MCF 10A (cell line): ENCODE measurements at regions not wholly inside any gene's neighbourhood (a gene's known extent, or its start where the extent isn't known, plus 50 kb on each side); places are given as distances from the start of the nearest gene placed in this dataset.

Experiments used
- BruUV-seq: library from RNA; stranded (reverse); fragments of 400-500 nt; replicated peaks from 2 replicates; lab custom pipeline; 2021; lab: Mats Ljungman, UMichigan
- CTCF ChIA-PET: fragments of 300-600 bp; sonication (Branson Sonifier 250); formaldehyde crosslinking; extraction: SDS; loops from one replicate; lab custom pipeline; 2021; ENCODE audit warnings: antibody characterized with exemption, inconsistent platforms; lab: Yijun Ruan, JAX
- POLR2A ChIA-PET: fragments of 300-600, 350-650 bp; sonication (Branson Sonifier 250); formaldehyde crosslinking; extraction: SDS; loops from one replicate; lab custom pipeline; 2020; ENCODE audit warnings: antibody characterized with exemption, inconsistent platforms; lab: Yijun Ruan, JAX
- DNase-seq: peaks from one replicate; pipeline ENCODE4 v3.0.0-alpha.2; 2018; ENCODE audit not compliant: unreplicated experiment
- H3K27ac Mint-ChIP-seq: one replicate; pipeline ENCODE4 v1.8.0; 2022; ENCODE audit warnings: mild to moderate bottlenecking, low read depth, mixed read lengths; ENCODE audit not compliant: unreplicated experiment
- H3K27me3 Mint-ChIP-seq: one replicate; pipeline ENCODE4 v1.8.0; 2022; ENCODE audit warnings: mixed read lengths; ENCODE audit not compliant: insufficient read depth, unreplicated experiment
- H3K36me3 Mint-ChIP-seq: one replicate; pipeline ENCODE4 v1.8.0; 2022; ENCODE audit warnings: mild to moderate bottlenecking, moderate library complexity, mixed read lengths; ENCODE audit not compliant: insufficient read depth, unreplicated experiment
- H3K4me1 Mint-ChIP-seq: one replicate; pipeline ENCODE4 v1.8.0; 2022; ENCODE audit warnings: mixed read lengths; ENCODE audit not compliant: insufficient read depth, unreplicated experiment
- H3K4me3 Mint-ChIP-seq: one replicate; pipeline ENCODE4 v1.8.0; 2022; ENCODE audit warnings: mild to moderate bottlenecking, moderate library complexity, mixed read lengths; ENCODE audit not compliant: unreplicated experiment
- H3K9me3 Mint-ChIP-seq: one replicate; pipeline ENCODE4 v1.8.0; 2022; ENCODE audit warnings: mixed read lengths; ENCODE audit not compliant: unreplicated experiment
- CTCF ChIP-seq: fragments of 200-600 bp; IDR thresholded peaks from one replicate; pipeline ENCODE4 v1.8.0; 2022; ENCODE audit warnings: antibody characterized with exemption, mild to moderate bottlenecking; ENCODE audit not compliant: unreplicated experiment
- intact Hi-C: fragments of 100-400 bp; cut with micrococcal nuclease; formaldehyde crosslinking; loops from 2 replicates; pipeline ENCODE4 v1.14.1; 2022

DNA sequence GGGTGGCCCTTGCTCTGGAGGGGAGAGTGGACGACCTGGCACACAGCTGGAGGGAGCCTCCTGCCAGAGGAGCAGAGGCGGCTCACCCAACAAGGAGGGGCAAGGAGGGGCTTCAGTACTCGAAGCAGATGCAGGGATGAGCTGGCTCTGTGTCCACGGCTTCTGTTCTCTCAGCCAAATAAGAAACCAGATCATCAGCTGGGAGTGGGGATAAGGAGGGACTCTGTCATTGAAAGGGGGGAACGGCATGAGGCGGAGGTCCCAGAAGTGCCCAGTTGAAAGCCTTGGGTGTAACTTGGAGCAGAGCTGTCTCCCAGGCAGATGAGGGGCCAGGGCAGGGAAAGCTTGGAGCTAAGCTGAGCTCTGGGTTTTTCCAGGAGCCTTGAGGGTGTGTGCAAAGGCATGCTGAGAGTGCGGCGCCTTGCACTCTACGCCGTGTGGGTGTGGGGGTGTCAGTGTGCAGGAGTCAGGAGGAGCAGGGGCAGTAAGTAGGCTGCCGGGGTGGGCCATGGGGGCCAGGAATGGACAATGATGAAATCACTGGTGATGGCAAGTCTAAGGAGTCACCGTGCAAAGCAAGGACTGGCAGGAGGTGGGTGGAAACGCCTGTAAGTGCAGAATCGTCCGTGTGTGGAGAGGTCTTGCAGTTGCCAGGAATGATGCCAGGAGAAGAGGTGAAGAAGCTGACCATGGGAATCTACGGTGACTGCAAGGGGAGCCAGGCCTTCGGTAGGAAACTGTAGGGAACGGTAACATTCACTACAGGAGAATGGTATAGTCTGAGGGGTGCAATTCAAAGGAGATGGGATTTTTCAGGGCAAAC lies 85.4 kb upstream of the FOXQ1 start:
- POLR2A ChIA-PET: no interaction called here
- CTCF ChIA-PET: interaction anchor here (0.6 kb wide), 2 partner anchors 44 to 109 kb away, joined by 3 read pairs; no protein-coding TSS in a partner anchor
- TF ChIP-seq CTCF: no peak
- Mint-ChIP-seq H3K36me3 (peaks cover 11% of the 10 kb centered on the region), H3K4me1 (peaks cover 12% of the 10 kb centered on the region), H3K9me3 (no peaks in the 10 kb centered on the region), H3K4me3 (no peak overlapping the region), H3K27me3 (no peaks in the 10 kb centered on the region), H3K27ac (no peak overlapping the region)
- intact Hi-C loops: no loop called here
- DNase-seq: no peak
- no TSS peak for BruUV-seq

DNA sequence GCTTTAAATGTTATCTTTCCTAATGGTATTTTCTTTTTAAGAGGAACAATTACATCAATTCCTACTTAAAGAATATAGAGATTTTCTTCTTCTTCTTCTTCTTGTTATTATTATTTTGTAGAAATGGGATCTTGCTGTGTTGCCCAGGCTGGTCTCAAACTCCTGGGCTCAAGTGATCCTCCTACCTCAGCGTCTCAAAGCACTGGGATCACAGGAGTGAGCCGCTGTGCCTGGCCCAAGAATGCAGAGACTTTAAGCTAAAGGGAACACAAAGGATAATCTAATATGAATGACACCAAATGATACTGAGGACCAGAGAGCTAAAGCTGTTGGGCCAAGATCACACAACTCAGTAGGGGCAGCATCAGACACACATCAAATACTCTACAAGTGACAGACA lies 87.4 kb upstream of the FOXQ1 start:
- peaks cover 11% of the 10 kb centered on the region for H3K36me3 Mint-ChIP-seq
- no peak overlapping the region for H3K27ac Mint-ChIP-seq
- ChIA-PET CTCF (no interaction called here), POLR2A (no interaction called here)
- H3K4me1 Mint-ChIP-seq: peaks cover 12% of the 10 kb centered on the region
- no peak for TF ChIP-seq CTCF
- no peaks in the 10 kb centered on the region for H3K9me3 Mint-ChIP-seq
- intact Hi-C loops: no loop called here
- BruUV-seq: no TSS peak
- no peak for DNase-seq
- no peaks in the 10 kb centered on the region for H3K27me3 Mint-ChIP-seq
- no peak overlapping the region for H3K4me3 Mint-ChIP-seq

DNA sequence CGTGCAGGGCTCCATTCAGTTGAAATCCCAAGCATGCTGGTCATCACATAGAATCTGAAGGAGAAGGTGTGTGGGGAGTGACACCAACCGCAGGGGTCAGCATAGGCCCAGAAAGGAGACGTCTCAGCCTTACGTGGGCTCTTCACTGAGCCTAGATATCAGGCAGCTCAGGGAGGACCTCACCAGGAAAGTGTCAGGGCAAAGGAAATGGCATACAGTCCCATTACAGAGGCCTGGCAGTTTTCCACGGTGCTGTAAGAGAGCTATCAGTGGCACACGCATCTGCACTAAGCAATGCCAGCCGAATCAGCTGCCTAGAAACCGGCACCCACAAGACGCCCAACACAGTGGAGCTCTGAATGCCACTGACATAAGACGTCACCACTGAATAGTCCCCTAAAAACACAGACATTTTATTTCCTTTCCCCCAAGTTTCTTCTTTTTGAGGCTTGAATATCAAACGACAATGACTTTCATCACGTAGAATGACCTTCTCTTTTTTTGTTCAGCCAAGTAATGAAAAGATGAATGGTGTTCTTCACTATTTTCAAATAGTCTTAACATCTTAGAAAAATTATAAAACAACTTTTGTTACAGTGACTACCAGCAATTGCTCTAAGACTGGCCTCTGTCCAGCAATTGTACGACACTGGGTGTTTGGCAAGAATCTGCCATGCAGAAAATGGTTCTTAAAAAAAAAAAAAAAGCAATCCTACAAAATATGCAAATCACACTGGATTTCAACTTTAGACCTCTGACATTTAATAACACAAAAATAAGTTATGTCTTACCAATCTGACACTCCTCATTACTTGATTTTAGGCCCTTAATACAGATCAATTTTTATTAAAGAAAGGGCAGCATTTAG lies 88.9 kb upstream of the FOXQ1 start:
- TF ChIP-seq CTCF: no peak
- Mint-ChIP-seq H3K27ac (no peak overlapping the region), H3K36me3 (peaks cover 10% of the 10 kb centered on the region), H3K4me1 (peaks cover 10% of the 10 kb centered on the region), H3K9me3 (no peaks in the 10 kb centered on the region), H3K4me3 (no peak overlapping the region), H3K27me3 (no peaks in the 10 kb centered on the region)
- ChIA-PET POLR2A (interaction anchor here (0.5 kb wide), 1 partner anchor 112 kb away, joined by 3 read pairs; no protein-coding TSS in a partner anchor), CTCF (interaction anchor here (0.6 kb wide), 1 partner anchor 202 kb away, joined by 3 read pairs; no protein-coding TSS in a partner anchor)
- no TSS peak for BruUV-seq
- intact Hi-C loops: no loop called here
- DNase-seq: no peak

- Mint-ChIP-seq H3K4me3 (no peak overlapping the region), H3K36me3 (no peaks in the 10 kb centered on the region), H3K4me1 (no peaks in the 10 kb centered on the region), H3K27ac (no peak overlapping the region), H3K27me3 (no peaks in the 10 kb centered on the region), H3K9me3 (no peaks in the 10 kb centered on the region)
- POLR2A ChIA-PET: no interaction called here
- BruUV-seq: no TSS peak
- no peak for DNase-seq
- no peak for TF ChIP-seq CTCF
- intact Hi-C loops: no loop called here
- CTCF ChIA-PET: no interaction called here
Observed at GRCh38 chr6:1217396-1217795, 94.5 kb upstream of the FOXQ1 start.
